DMS153 (cell line): ENCODE measurements at regions not wholly inside any gene's neighbourhood (a gene's known extent, or its start where the extent isn't known, plus 50 kb on each side); places are given as distances from the start of the nearest gene placed in this dataset.

Experiments
- DNase-seq: peaks from one replicate; lab custom pipeline; 2025; lab: John Stamatoyannopoulos, UW

- no peak for DNase-seq
These were observed 331.5 kb upstream of the RNF32 start for GRCh38 chr7:156309016-156309620.

DNA sequence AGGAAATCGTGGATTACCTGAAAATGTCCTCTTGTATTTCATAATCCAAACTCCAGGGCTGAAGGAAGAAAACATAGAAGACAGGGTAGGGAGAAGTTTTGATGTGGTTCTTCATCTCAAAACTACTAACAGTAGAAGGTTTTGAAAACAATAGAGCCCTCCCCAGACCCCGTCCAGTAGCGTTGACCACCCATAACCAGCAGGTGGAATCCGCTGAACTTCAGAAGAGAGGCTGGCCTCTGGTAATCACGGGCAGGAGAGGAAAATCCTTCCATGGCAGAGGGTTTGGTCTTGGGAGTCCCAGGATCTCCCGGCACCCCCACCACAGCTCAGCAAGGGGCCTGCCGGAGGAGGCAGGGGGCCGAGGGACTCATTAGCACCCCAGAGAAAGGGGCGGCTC, 333.4 kb upstream of the RNF32 start:
- DNase-seq: no peak

DNA sequence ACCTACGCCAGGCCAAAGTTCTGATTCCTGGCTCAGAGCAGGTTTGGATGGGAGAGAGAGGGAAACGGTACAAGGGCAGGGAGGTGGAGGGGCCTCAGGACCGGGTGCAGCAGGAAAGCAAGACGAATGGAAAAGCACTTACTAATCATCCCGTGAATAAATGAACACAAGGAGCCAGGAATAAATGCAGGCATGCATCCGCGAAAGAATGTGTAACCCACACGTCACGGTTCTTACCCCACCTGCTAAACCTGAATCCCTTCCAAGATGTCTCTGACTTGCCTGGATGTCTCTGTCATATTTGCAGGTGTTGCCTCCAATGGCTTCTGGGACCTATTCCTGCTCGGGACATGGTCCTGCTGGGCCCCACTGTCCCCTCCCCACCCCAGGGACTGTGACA, 335.2 kb upstream of the RNF32 start:
- DNase-seq: no peak

GRCh38 chr7:156282816-156283215, 357.8 kb upstream of the RNF32 start:
- DNase-seq: no peak

GRCh38 chr7:156279635-156280034, 360.9 kb upstream of the RNF32 start:
- no peak for DNase-seq

GRCh38 chr7:156275292-156275691, 365.3 kb upstream of the RNF32 start:
- DNase-seq: no peak

DNA sequence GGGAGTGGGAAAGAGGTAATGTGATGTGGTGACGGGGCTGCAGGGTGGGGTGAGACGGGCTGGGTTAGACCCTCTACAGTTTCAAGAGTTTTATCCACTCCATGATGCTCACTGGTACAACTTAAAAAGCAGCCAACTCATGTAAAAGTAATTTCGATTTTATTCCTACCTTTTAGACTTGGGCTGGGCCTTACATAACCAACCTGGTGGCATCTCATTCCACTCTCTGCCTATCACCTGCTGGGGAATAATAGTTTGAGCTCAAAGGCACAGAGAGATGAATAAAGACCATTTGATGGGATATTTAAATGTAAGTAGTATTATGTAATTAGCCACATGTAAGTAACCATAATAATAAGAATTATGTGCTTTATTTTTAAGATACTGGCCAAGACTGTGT, 366.0 kb upstream of the RNF32 start:
- no peak for DNase-seq

GRCh38 chr7:156261581-156261980, 379.0 kb upstream of the RNF32 start:
- DNase-seq: no peak

- no peak for DNase-seq
These were observed 382.7 kb upstream of the RNF32 start for GRCh38 chr7:156257904-156258303.

- no peak for DNase-seq
These were observed 384.9 kb upstream of the RNF32 start for GRCh38 chr7:156255635-156256034.

GRCh38 chr7:156251861-156252260, 388.7 kb upstream of the RNF32 start:
- no peak for DNase-seq

DNA sequence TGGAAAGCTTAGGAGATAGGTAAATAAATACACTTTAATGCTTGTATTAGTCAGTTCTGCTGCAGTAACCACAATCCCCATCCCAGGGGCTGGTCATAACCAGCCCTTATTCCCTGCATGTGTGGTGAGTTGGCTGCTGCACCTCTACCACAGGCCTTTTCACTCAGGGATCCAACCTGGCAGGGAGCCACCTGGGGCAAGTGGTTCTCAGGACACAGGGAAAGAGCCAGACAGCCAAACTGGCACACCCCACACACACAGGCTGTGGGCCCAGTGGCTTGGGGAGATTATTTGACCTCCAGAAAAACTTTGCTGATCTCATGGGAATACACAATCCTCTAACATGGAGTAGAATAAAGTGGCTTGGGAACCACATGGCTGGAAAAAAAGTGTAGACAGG, 400.0 kb upstream of the RNF32 start:
- DNase-seq: no peak

DNA sequence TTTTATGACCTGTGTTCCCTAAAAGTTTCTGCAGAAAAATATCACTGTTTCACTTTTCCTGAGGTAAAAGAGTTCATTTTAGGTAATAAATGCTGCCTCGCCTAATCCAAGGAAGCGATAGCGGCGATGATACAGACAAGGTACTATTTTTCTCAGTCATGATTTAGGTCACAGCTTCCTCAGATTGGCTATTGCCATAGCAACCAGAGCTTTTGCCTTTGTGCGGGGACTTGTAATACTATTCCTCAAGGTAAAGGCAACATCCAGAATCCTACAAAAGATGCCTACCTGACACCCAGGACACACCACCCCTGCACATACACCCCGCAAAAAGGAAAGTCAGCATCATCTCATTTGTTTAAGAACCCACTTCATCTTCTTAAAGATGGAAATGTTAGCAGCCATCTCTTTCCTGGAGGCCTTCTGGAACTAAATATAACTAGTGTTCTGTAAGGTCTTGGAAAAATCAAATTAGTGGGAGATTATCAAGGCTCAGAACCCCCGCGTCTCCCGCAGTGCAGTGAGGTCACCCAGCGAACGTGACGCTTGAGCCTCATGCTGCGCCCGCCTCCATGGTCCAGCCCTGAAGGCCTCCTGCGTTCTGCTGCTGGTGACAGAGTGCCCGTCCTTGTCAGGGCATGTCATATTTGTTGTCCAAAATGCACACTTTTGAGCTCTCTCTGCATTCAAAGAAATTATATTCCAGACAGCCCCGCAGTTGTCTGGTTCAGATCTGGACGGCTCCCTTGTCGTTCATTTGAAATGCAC, 402.0 kb upstream of the RNF32 start:
- DNase-seq: no peak

GRCh38 chr7:156237614-156238013, 403.0 kb upstream of the RNF32 start:
- no peak for DNase-seq

DNA sequence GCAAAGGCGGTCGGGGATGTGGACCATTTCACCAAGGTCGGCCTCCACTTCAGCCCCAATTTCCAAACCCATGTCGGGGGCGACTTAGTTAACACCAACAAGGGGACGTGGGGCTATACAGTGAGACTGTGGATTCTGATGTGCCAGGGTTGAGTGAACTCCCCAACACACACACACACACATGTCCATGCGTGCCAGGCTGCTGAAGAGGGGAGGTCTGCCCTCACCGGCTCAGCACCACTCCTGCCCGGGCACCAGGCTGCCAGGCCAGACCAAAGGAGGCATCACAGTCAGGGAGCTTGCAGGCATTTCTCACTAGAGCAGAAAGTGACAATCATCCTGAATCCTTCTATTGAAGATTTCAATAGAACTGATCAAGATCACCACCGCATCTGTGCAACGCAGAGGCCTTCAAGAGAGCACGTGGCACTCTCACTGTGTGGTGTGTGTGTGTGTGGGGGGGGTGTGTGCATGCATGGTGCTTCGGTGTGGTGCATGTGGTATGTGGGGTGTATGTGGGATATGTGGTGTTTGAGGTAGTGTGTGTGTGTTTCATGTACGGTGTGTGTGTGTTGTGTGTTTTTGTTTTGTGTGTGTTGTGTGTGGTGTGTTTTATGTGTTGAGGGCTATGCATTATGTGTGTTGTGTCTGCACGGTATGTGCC, 403.5 kb upstream of the RNF32 start:
- DNase-seq: no peak

DNA sequence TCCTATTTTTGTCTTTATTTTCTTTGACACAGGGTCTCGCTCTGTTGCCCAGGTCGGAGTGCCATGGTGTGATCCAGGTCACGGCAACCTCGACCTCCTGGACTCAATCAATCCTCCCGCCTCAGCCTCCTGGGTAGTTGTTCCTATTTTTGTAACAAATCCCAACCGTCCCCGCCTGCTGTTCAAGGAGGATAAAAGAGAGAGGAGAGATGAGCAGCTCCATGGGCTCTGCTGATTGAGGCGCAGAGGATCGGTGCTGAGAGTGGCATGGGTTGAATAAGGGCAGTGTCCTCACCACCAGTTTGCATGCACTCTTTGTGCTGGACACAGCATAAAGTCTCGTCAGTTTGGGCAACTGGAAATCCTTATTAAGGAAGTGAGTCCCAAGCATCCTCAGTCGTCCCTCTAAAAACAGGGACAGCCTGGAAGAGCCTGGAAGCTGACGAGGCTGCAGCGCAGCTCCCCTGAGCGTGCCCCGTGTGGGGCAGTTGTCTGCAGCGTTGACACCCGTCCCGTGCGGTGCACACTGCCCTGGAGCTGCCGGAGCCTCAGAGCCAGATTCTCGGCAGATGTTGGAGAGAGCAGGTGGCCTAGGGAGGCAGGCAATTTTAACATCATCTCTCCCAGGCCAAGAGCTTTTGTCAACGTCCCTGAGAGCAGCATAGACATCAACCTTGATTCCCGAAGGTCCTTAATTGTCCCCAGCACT, 404.2 kb upstream of the RNF32 start:
- no peak for DNase-seq

DNA sequence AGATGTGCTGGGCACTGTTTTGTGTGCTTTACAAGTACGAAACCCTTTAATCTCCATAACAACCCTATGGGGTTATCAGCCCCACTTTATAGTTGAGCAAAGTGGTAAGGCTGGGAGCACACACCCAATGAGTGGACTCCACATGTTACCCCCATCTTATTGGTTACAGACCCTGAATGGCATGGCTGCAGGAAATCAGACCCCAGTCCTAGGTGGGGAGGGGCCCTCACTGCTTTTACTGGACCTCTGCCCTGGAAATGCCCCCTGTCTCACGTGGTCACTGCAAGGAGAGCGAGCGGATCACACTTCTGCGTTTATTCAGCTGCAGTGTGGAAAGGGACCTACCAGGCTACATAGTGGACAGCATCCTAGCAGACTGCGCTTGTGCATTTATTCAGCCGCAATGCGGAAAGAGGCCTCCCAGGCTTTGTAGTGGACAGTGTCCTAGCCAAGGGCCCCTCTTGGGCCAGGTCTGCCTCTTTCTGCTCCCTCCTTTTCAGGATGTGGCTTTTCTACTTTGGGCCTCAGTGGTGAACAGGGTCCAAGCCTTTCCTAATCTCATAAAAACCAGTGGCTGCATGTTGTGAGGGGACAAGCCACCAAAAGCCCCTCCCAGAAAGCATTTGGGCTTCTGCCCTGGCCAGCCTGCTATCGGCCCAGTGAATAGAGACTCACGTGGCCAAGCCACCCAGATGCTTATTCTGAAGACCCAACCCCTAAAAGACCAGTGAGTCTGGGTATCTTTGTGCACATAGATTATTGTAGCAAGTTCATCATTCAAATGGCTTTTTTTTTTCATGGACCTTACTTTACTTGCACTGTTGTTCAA, 405.7 kb upstream of the RNF32 start:
- no peak for DNase-seq

- no peak for DNase-seq
These were observed 406.4 kb upstream of the RNF32 start for GRCh38 chr7:156234192-156234591.

DNA sequence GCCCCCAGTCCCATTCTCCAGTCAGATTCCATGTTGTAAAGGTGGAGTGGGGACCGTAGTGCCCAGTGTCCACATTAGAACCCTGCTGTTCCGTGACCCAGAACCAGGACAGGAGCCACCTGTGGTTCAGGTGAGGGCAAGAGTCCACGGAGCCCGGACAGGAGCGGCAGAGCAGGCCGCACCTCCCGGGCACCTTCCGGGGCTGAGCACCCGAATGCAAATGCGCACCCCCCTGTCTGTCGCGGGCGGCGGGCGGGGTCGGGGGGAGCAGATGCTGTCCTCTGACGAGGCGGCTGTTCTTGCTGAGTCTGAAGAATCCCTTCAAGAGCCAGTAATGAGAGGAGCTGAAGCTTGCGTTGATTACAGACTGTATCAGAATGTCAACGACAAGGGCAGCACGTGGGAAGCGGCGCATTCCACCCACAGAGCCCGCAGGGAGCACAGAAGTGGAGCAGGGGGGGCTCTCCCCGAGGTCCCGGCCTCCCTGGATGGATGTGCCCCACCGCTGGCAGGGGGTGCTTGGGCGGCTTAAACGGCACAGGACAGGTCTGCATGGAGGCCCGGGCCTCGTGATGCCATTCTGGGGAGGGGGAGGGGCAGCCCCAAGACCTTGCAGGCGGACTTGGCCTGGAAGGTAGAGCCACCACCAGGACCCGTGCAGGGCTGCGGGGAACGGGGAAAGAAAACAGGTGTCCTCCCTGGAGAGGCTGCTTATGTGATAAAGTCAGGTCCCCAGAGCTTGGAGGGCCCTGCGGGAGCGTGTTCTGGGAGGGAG, 407.5 kb upstream of the RNF32 start:
- no peak for DNase-seq

DNA sequence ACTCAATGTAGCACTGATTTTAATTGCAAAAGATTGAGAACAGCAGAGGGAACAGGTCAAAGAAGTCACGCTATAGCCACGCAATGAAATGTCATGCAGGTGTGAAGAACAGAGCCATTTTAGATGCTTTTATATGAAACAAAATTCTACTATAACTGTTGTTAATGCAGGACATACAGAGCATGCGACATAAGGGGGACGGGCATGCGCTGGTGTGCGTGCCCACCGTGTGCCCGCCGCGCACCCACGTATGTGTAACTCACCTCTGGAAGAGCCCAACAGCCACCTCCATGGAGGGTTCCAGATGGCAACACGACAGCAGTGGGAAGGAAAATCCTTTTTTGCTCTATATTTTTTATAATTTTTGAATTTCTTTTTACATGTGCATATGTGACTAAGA, 410.0 kb upstream of the RNF32 start:
- DNase-seq: no peak

DNA sequence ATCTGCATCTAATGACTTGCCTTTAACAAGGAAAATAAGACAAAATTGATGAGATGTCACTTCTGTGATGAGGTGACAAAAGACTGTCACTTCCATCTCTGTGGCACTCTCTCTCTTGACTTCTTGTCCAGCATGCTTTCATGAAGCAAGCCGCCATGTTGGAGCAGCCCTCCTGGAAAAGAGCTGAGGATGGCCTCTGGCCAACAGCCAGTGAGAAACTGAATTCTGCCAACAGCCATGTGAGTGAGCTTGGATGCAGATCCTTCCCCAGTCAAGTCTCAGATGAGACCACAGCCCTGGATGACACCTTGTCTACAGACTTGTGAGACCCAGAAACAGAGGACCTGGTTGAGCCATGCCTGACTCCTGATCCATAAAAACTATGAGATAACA, 412.6 kb upstream of the SHH start:
- DNase-seq: no peak
